ENCODE measurements at regions not wholly inside any gene's neighbourhood (a gene's known extent, or its start where the extent isn't known, plus 50 kb on each side); places are given as distances from the start of the nearest gene placed in this dataset.

DNA sequence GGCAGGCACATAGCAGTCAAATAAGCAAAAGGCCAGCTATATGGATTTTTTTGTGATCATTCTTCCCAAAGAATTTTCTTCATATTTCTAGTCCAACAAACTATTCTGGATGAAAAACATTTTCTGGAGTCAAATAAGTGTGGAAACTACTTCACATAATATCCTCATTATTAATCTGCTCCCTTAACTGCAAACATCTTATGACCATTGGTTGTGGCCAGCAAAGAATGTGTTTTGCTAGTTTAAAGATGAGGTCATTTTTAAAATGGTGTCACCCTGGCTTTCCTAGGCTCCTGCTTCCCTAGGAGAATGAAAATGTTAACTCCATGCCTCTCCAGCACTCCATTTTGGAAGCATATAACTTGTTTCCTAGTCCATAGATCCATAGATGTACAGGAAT is 118.8 kb downstream of the SST start:
- TF ChIP-seq, protein P1, sequence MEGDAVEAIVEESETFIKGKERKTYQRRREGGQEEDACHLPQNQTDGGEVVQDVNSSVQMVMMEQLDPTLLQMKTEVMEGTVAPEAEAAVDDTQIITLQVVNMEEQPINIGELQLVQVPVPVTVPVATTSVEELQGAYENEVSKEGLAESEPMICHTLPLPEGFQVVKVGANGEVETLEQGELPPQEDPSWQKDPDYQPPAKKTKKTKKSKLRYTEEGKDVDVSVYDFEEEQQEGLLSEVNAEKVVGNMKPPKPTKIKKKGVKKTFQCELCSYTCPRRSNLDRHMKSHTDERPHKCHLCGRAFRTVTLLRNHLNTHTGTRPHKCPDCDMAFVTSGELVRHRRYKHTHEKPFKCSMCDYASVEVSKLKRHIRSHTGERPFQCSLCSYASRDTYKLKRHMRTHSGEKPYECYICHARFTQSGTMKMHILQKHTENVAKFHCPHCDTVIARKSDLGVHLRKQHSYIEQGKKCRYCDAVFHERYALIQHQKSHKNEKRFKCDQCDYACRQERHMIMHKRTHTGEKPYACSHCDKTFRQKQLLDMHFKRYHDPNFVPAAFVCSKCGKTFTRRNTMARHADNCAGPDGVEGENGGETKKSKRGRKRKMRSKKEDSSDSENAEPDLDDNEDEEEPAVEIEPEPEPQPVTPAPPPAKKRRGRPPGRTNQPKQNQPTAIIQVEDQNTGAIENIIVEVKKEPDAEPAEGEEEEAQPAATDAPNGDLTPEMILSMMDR (conservative IDR thresholded peaks at IDR 0.05 in 1 of 2, IDR thresholded peaks at IDR 0.05 in 1 of 2; ENCODE audit: extremely low read depth in 1 of 2, insufficient read depth in 1 of 2, low read depth in 1 of 2, low read length in 2 of 2): no peak
- no peak for TF ChIP-seq EZH2 (IDR thresholded peaks at IDR 0.05; ENCODE audit: borderline replicate concordance, low read length)
